BJ (cell line): ENCODE measurements at regions not wholly inside any gene's neighbourhood (a gene's known extent, or its start where the extent isn't known, plus 50 kb on each side); places are given as distances from the start of the nearest gene placed in this dataset.

Source experiments
- CTCF ChIA-PET: fragments of 350-600 bp; formaldehyde crosslinking; extraction: SDS; loops from one replicate; lab custom pipeline; 2021; ENCODE audit warnings: antibody characterized with exemption, inconsistent platforms; lab: Yijun Ruan, JAX
- POLR2A ChIA-PET: fragments of 300-600 bp; sonication (Branson Sonifier 250); formaldehyde crosslinking; extraction: SDS; loops from one replicate; lab custom pipeline; 2021; ENCODE audit warnings: antibody characterized with exemption; lab: Charles Lee
- DNase-seq: peaks from one replicate; pipeline ENCODE4 v3.0.0-alpha.2; 2011; ENCODE audit warnings: low read depth
- H3K27me3 ChIP-seq: 2 replicates; pipeline ENCODE4 v1.6.0; 2011; ENCODE audit warnings: low read length; ENCODE audit not compliant: control insufficient read depth, insufficient read depth
- H3K36me3 ChIP-seq: 2 replicates; pipeline ENCODE4 v1.5.1; 2011; ENCODE audit warnings: low read length; ENCODE audit not compliant: control insufficient read depth, insufficient read depth
- H3K4me3 ChIP-seq: 2 replicates; pipeline ENCODE4 v1.5.1; 2011; ENCODE audit warnings: low read depth, mild to moderate bottlenecking, control low read depth, low read length
- CTCF ChIP-seq: IDR thresholded peaks from 2 replicates; pipeline ENCODE4 v1.5.1; 2011; ENCODE audit warnings: low read depth, mild to moderate bottlenecking, control low read depth, inconsistent platforms, low read length, moderate library complexity; ENCODE audit not compliant: insufficient read depth

GRCh38 chr11:110900426-110900825 is 188.2 kb upstream of the ARHGAP20 start:
- DNase-seq = no peak
- POLR2A ChIA-PET = no interaction called here
- Histone ChIP-seq H3K27me3 (peaks cover 3% of the 10 kb centered on the region; the same call in 1 of the 2 replicates), H3K4me3 (no peak overlapping the region), H3K36me3 (no peaks in the 10 kb centered on the region)
- CTCF ChIA-PET = interaction anchor here (0.7 to 1.2 kb wide), 2 partner anchors 9 to 11 kb away, joined by 3 read pairs; no protein-coding TSS in a partner anchor
- TF ChIP-seq CTCF = no peak

GRCh38 chr11:110897035-110897434 is 184.8 kb upstream of the ARHGAP20 start:
- Histone ChIP-seq H3K27me3 (no peaks in the 10 kb centered on the region), H3K4me3 (no peak overlapping the region), H3K36me3 (no peaks in the 10 kb centered on the region)
- CTCF ChIA-PET = no interaction called here
- no peak for DNase-seq
- TF ChIP-seq CTCF = no peak
- POLR2A ChIA-PET = no interaction called here

GRCh38 chr11:110896358-110896757 is 184.1 kb upstream of the ARHGAP20 start:
- ChIA-PET CTCF (no interaction called here), POLR2A (no interaction called here)
- no peak for DNase-seq
- no peak for TF ChIP-seq CTCF
- H3K36me3 ChIP-seq = no peaks in the 10 kb centered on the region
- no peak overlapping the region for H3K4me3 ChIP-seq
- no peaks in the 10 kb centered on the region for H3K27me3 ChIP-seq

GRCh38 chr11:110894224-110894623 is 182.0 kb upstream of the ARHGAP20 start:
- DNase-seq = no peak
- H3K27me3 ChIP-seq = peaks cover 4% of the 10 kb centered on the region; the same call in 1 of the 2 replicates
- no peak overlapping the region for H3K4me3 ChIP-seq
- POLR2A ChIA-PET = no interaction called here
- TF ChIP-seq CTCF = no peak
- CTCF ChIA-PET = interaction anchor here (0.5 kb wide), 1 partner anchor 35 kb away, joined by 3 read pairs; no protein-coding TSS in a partner anchor
- H3K36me3 ChIP-seq = no peaks in the 10 kb centered on the region

- no peak for TF ChIP-seq CTCF
- no peak overlapping the region for H3K4me3 ChIP-seq
- peaks cover 4% of the 10 kb centered on the region; the same call in 1 of the 2 replicates for H3K27me3 ChIP-seq
- CTCF ChIA-PET = interaction anchor here (1.2 kb wide), 1 partner anchor 27 kb away, joined by 4 read pairs; no protein-coding TSS in a partner anchor
- POLR2A ChIA-PET = no interaction called here
- DNase-seq = no peak
- no peaks in the 10 kb centered on the region for H3K36me3 ChIP-seq
Observed at GRCh38 chr11:110892741-110893285, 180.6 kb upstream of the ARHGAP20 start.
